Activated CD8-positive, alpha-beta memory T cell treated with anti-CD3 and anti-CD28 coated beads for 36 hours (primary cell): ENCODE measurements at regions not wholly inside any gene's neighbourhood (a gene's known extent, or its start where the extent isn't known, plus 50 kb on each side); places are given as distances from the start of the nearest gene placed in this dataset.

Source experiments
- CTCF ChIA-PET: fragments of 350-600 bp; sonication (Branson Sonifier 250); formaldehyde crosslinking; loops from one replicate; lab custom pipeline; 2021; ENCODE audit warnings: antibody characterized with exemption; lab: Charles Lee
- POLR2A ChIA-PET: fragments of 350-600 bp; sonication (Branson Sonifier 250); formaldehyde crosslinking; loops from one replicate; lab custom pipeline; 2021; ENCODE audit warnings: antibody characterized with exemption; lab: Charles Lee

DNA sequence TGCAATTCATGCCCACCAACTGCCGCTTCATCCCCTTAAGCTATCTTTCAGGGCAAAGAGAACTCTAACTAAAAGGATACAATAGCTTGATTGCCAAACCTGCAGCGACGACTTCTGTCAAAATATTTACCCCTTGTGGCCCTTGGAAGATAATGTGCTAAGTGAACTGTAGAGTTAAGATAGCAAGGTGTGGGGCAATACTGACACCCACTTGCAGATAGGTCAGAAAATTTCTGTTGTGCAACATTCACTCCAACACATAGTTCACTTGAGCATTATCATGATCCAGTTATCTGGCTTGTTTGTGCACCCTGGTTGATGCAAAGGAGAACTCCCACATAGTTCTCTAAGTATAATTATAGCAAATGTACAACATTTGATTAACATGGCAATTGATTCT is 55.6 kb downstream of the RHOXF2B start:
- CTCF ChIA-PET, result no interaction called here
- POLR2A ChIA-PET, result no interaction called here

DNA sequence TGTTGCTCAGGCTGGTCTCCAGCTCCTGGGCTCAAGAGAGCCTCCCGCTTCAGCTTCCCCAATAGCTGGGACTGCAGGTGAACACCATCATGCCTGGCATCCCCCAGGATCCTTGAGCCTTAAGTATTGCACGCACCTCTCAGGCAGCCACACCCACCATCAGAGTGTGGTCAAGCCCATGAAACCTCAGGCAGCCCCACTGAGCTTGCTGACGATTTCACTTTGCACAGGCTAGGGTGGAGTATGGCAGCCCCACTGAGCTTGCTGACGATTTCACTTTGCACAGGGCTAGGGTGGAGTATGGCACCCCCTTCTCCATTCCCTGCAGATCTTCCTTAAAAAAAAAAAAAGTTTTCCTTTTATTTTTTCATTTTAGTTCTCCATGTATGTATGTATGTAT is 57.2 kb downstream of the RHOXF2B start:
- POLR2A ChIA-PET, result no interaction called here

DNA sequence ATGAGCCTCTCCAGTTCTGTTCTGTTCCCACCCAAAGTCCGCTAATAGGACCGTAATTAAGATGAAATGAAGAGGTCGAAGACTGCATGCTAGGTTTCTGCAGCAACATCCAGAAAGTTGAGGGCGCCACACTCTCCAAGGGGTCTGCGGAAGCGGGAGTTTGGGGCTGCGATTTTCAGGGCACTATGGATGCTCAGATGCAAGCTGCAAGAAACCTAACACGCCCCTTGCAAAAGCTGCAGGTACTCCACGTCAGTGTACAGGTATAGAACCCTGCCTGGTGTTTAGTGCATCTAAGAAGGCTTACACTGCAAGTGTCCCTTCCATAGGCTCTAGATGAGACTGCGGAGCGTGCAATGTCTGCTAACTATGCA is 61.4 kb downstream of the RHOXF2B start:
- ChIA-PET CTCF (no interaction called here), POLR2A (no interaction called here)

More for the DNA sequence above, 57.2 kb downstream of the RHOXF2B start:
- CTCF ChIA-PET, result no interaction called here

DNA sequence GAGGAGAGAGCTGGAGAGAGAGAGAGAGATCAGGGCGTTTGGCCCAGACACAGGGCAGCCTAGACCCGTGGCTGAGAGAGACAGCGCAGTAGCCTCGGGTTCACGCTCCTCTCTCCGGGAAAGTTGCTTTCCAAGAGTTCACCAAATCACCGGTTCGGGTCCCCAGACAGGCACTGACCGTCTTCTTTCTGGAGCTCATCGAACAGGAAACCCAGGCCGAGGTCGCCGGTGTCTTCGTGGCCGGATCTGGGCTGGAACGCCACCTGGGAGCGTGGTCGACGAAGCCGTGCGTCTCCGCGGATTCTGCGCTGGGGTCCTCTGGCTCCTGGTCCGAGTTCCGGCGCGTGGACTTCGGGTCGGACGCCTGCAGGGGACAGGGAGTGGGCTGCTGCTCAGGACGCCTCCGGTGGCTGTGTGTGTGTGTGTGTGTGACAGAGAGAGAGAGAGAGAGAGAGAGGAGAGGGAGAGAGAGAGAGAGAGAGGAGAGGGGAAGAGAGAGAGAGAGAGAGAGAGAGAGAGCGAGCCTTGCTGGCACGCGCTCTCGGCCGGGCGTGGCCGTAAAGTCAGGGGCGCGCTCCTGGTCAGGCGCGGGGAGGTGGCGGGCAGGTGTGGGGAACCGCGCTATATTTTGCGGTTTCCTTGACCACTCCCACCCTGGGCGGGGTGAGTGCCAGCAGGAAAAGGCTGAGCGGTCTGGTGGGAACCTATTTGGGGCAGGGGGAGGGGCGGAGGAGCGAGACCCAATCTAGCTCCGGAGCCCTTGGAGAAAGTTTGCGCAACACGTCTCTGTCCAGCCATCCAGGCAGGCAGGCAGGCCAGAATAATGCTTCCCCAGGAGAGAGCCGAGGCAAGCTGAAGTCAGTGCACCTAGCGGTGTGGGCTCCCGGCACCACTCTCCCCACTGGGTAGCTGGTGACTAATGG is 62.1 kb downstream of the RHOXF2B start:
- CTCF ChIA-PET, result no interaction called here
- POLR2A ChIA-PET, result no interaction called here

DNA sequence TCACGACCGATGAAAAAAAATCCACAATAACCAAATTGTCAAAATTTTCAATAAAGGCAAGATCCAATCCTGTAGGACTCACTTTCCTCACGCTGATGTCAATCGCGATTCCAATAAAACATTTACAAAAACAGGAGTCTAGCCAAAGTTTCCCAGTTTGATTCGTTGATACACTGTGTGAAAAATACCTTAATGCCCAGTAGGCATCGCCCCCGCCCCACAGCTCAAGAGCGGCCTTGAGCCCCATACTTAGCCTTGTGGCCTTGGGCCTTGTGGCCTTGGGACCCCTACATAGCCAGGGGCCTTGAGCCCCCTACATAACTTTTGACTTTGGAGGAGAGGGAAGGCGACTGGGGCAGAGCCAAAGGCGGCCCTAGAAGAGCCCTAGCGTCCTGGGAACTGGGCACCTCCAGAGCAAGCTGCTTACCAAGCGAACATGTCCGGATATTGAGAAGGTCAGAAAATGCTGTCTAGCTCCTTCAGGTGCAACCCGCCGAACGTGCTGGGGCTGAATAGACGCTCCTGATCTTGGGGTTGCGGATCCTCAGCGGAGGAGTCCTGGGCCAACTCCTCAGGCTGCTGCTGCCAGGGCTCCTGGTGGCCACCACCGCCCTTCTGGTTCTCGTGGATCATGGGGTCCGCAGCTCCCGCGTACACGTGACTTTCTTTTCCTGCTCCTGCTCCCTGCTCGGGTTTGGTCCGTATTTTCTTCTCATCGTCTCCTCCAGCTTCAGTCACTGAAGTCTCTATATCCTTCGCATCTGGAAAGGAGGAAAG is 62.9 kb downstream of the RHOXF2B start:
- ChIA-PET POLR2A (no interaction called here), CTCF (no interaction called here)

DNA sequence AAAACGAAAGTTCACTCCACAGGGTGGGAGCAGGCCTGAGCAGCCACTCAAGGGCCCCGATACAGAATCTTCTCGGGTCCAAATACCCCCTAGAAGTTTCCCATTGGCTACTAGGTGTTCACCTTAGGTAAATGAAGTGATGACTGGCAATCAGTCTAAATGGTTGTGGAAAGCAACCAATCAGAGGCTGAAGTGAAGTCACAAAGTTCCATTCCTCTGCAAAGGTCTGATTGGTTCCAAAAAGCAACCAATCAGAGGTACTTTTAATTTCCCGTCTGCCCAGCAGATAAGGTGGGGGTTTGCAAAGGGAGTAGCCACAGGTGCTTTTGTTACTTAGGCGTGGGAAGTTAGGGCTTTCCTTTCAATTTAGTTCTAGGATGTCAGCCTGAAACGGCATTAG is 58.2 kb upstream of the NKAP start:
- CTCF ChIA-PET, result no interaction called here
- POLR2A ChIA-PET, result no interaction called here

DNA sequence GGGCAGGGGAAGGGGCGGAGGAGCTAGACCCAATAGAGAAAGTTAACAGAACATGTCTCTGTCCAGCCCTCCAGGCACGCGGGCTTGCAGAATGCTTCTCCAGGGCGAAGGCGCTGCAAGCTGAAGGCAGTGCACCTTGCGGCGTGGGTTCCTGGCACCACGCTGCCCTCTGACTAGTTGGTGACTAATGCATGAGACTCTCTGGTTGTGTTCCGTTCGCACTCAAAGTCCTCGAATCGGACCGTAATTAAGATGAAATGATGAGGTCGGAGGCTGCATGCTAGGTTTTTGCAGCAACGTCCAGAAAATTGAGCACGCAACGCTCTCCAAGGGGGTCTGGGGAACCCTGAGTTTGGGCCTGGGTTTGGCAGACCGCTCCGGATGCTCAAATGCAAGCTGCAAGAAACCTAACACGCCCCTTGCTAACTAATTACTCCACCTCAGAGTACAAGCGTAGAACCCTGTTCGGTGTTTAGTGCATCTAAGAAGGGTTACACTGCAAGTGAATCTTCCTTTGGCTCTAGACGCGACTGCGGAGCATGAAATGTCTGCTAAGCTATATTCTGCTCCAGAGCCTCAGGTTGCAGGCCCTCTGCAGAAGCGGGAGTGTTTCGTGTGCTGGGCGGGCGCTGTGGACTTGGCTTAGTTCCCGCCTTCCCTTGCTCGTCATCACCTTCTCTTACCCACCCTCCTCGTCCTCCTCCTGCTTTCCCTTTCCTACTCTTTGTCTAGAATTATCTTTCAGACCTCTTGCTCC is 57.1 kb upstream of the NKAP start:
- POLR2A ChIA-PET, result interaction anchor here (0.6 kb wide), 1 partner anchor 27 kb away, joined by 3 read pairs; no protein-coding TSS in a partner anchor
- CTCF ChIA-PET, result no interaction called here

DNA sequence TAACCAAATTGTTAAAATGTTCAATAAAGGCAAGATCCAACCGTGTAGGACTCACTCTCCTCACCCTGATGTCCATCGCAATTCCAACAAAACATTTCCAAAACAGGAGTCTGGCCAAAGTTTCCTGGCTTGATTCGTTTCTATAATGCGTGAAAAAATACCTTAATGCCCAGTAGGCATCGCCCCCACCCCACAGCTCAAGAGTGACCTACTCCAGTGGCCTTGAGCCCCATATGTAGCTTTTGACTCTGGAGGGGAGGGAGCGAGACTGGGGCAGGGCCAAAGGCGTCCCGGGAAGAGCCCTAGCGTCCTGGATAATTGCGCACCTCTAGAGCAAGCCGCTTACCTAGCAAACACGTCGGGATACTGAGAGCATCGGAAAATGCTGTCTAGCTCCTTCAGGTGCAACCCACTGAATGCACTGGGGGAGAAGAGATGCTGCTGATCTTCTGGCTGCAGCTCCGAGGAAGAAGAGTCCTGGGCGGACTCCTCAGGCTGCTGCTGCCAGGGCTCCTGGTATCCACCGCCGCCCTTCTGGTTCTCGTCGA is 55.6 kb upstream of the NKAP start:
- POLR2A ChIA-PET, result no interaction called here
- CTCF ChIA-PET, result no interaction called here

DNA sequence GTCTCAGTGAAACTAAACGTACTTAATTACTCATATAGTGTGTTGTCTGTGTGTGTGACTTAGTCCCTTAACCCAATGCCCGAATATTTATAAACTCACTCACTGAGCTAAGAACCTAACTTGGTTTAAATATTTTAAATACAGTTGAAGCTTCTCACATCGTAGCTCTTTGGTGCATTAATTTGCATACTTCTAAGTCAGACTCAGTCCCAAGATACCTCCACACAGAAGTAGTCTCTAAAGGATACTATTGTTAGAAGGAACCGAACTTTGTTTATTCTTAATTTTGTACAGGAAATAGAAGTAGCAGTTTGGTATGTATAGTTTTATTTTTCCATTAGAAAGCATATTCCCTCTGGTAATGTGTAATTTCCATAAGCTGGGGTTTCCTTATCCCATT is 54.0 kb upstream of the NKAP start:
- POLR2A ChIA-PET, result no interaction called here
- CTCF ChIA-PET, result no interaction called here

DNA sequence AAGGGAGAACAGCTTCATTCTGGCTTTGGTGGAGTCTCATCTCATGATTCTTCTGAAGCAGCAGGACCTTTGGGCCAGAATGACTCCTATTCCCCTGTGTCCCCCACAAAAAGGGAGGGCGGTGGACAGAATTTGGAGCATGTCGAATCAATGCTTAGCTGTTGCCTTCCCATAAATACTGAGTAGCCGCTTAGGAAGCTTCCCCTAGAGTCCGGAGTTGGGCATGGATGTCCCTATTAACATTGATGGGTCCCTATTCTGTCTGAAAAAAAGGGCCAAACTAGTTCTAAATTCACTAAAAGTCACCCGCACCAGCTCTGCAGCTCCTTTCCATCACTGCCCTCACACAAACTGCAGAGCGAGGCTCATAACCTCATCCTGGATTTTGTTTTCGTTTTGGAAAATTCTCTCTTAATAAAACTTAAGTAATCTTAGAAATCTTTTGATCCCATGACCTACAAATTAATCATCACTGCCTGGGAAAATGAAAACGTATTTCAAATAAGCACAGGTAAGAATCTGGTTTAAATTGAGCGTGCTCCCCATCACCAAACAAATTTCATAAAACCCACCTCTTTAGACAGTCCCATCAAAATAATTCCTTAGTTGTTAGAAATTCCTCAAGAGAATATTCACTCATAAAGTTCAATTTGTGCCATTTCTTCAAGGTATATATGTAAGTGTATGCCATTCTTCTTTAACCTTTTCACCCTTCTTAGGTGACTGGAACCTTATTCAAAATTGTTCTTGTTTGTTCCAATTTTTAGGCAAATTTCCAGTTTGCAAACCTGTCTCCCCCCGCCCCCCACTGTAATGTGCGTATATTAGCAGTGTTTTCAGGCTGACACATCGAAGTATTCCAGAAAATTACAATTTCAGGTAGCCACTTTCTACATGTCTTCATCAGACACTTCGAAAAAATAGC is 53.3 kb upstream of the NKAP start:
- ChIA-PET CTCF (no interaction called here), POLR2A (no interaction called here)

DNA sequence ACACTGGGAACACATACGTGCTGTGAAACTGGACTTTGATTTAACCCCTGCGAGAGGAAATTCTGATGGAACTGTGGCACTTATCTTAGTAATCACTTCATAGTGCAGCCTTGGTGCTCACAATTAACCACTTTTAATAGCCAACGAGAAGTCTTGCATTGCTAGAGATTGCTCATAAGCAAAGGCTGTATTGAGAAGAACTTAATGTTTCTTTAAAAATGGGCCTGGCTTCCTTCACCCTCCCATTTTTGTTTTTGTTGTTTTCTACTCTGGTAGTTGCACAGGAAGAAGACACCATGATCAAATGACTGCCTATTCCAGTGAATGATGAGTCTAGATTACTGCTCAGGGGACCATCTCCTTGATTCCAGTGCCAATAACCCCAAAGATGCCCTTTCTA is 52.5 kb upstream of the NKAP start:
- POLR2A ChIA-PET, result no interaction called here

More for the DNA sequence above, 52.5 kb upstream of the NKAP start:
- CTCF ChIA-PET, result no interaction called here
